H9 (cell line): ENCODE measurements at regions not wholly inside any gene's neighbourhood (a gene's known extent, or its start where the extent isn't known, plus 50 kb on each side); places are given as distances from the start of the nearest gene placed in this dataset.

Source experiments
- DNase-seq: peaks from one replicate; pipeline ENCODE4 v3.0.0-alpha.2; 2017
- H2AFZ ChIP-seq: one replicate; pipeline ENCODE4 v1.6.1; 2013; ENCODE audit warnings: mild to moderate bottlenecking, low read length, control low read depth, moderate library complexity
- H2AK5ac ChIP-seq: 2 replicates; pipeline ENCODE4 v1.6.1; 2013; ENCODE audit warnings: low read length, control low read depth, mixed read lengths; ENCODE audit not compliant: insufficient read length
- H2BK120ac ChIP-seq: one replicate; pipeline ENCODE4 v1.6.1; 2013; ENCODE audit warnings: low read depth, mild to moderate bottlenecking, low read length, control low read depth, inconsistent platforms; ENCODE audit not compliant: poor library complexity, severe bottlenecking
- H2BK12ac ChIP-seq: 2 replicates; pipeline ENCODE4 v1.6.1; 2013; ENCODE audit warnings: low read length, control low read depth, mixed read lengths, low read depth; ENCODE audit not compliant: insufficient read length
- H2BK15ac ChIP-seq: 2 replicates; pipeline ENCODE4 v1.6.1; 2013; ENCODE audit warnings: low read depth, low read length, control low read depth
- H2BK20ac ChIP-seq: one replicate; pipeline ENCODE4 v1.6.1; 2013; ENCODE audit warnings: low read depth, mild to moderate bottlenecking, low read length, control low read depth, inconsistent platforms; ENCODE audit not compliant: poor library complexity, severe bottlenecking
- H2BK5ac ChIP-seq: 2 replicates; pipeline ENCODE4 v1.6.1; 2013; ENCODE audit warnings: low read length, control low read depth, mixed read lengths; ENCODE audit not compliant: insufficient read length
- H3K14ac ChIP-seq: 2 replicates; pipeline ENCODE4 v1.6.1; 2013; ENCODE audit warnings: low read length, control low read depth; ENCODE audit not compliant: insufficient read depth
- H3K18ac ChIP-seq: 2 replicates; pipeline ENCODE4 v1.6.1; 2013; ENCODE audit warnings: low read depth, mild to moderate bottlenecking, mixed read lengths, low read length, control low read depth; ENCODE audit not compliant: insufficient read length
- H3K23ac ChIP-seq: 2 replicates; pipeline ENCODE4 v1.6.1; 2013; ENCODE audit warnings: low read length, control low read depth, mixed read lengths, low read depth; ENCODE audit not compliant: insufficient read length
- H3K23me2 ChIP-seq: 2 replicates; pipeline ENCODE4 v1.6.1; 2013; ENCODE audit warnings: low read depth, mild to moderate bottlenecking, mixed read lengths, low read length, control low read depth; ENCODE audit not compliant: insufficient read length, poor library complexity, severe bottlenecking
- H3K27ac ChIP-seq: 2 replicates; pipeline ENCODE4 v1.5.1; 2013; ENCODE audit warnings: low read length, control low read depth, mixed read lengths, low read depth; ENCODE audit not compliant: insufficient read length
- H3K27me3 ChIP-seq: 2 replicates; pipeline ENCODE4 v1.6.1; 2013; ENCODE audit warnings: low read length, control low read depth, inconsistent platforms; ENCODE audit not compliant: insufficient read depth
- H3K4ac ChIP-seq: 2 replicates; pipeline ENCODE4 v1.6.1; 2013; ENCODE audit warnings: low read depth, mild to moderate bottlenecking, control low read depth, inconsistent platforms, low read length, moderate library complexity
- H3K4me1 ChIP-seq: 2 replicates; pipeline ENCODE4 v1.6.1; 2013; ENCODE audit warnings: low read length, control low read depth, inconsistent platforms; ENCODE audit not compliant: insufficient read depth
- H3K4me2 ChIP-seq: 2 replicates; pipeline ENCODE4 v1.6.1; 2013; ENCODE audit warnings: low read length, control low read depth, mixed read lengths; ENCODE audit not compliant: insufficient read length, insufficient read depth
- H3K56ac ChIP-seq: 2 replicates; pipeline ENCODE4 v1.6.1; 2013; ENCODE audit warnings: low read depth, mild to moderate bottlenecking, mixed read lengths, low read length, control low read depth; ENCODE audit not compliant: insufficient read length
- H3K79me1 ChIP-seq: 2 replicates; pipeline ENCODE4 v1.6.1; 2013; ENCODE audit warnings: low read depth, mild to moderate bottlenecking, moderate library complexity, low read length, control low read depth, inconsistent platforms; ENCODE audit not compliant: insufficient read depth, poor library complexity, severe bottlenecking
- H3K79me2 ChIP-seq: 2 replicates; pipeline ENCODE4 v1.6.1; 2013; ENCODE audit warnings: low read length, control low read depth, inconsistent platforms; ENCODE audit not compliant: insufficient read depth
- H3K9ac ChIP-seq: 2 replicates; pipeline ENCODE4 v1.6.1; 2013; ENCODE audit warnings: low read length, control low read depth, mixed read lengths; ENCODE audit not compliant: insufficient read length; ENCODE audit errors: extremely low read depth
- H3K9me3 ChIP-seq: one replicate; pipeline ENCODE4 v1.6.1; 2013; ENCODE audit warnings: low read depth, low read length, inconsistent platforms; ENCODE audit not compliant: control insufficient read depth
- H3T11ph ChIP-seq: one replicate; pipeline ENCODE4 v1.6.1; 2013; ENCODE audit warnings: mild to moderate bottlenecking, low read length, control low read depth, inconsistent platforms
- H4K20me1 ChIP-seq: one replicate; pipeline ENCODE4 v1.6.1; 2013; ENCODE audit not compliant: control insufficient read depth, insufficient read length, insufficient read depth
- H4K5ac ChIP-seq: 2 replicates; pipeline ENCODE4 v1.6.1; 2013; ENCODE audit warnings: low read depth, mild to moderate bottlenecking, mixed read lengths, low read length, control low read depth; ENCODE audit not compliant: insufficient read length
- H4K8ac ChIP-seq: replicated peaks from 2 replicates; pipeline ENCODE4 v1.6.1; 2013; ENCODE audit warnings: low read length, control low read depth, mixed read lengths, low read depth; ENCODE audit not compliant: insufficient read length
- H4K91ac ChIP-seq: 2 replicates; pipeline ENCODE4 v1.6.1; 2013; ENCODE audit warnings: low read depth, mild to moderate bottlenecking, moderate library complexity, mixed read lengths, low read length, control low read depth; ENCODE audit not compliant: insufficient read length
- H3K27ac Mint-ChIP-seq, 3 experiments: 2 replicates in 2 of 3; 3 replicates in 1 of 3; pipeline ENCODE4 v1.8.0; 2020 to 2021; ENCODE audit warnings: mixed read lengths in 3 of 3, mild to moderate bottlenecking in 1 of 3, moderate library complexity in 1 of 3
- H3K27me3 Mint-ChIP-seq: 2 replicates; pipeline ENCODE4 v1.8.0; 2021; ENCODE audit warnings: low read depth, mild to moderate bottlenecking, moderate library complexity, mixed read lengths
- H3K36me3 Mint-ChIP-seq, 3 experiments: 2 replicates in 2 of 3; 3 replicates in 1 of 3; pipeline ENCODE4 v1.8.0; 2020 to 2021; ENCODE audit warnings: low read depth in 3 of 3, mixed read lengths in 3 of 3; ENCODE audit not compliant: insufficient read depth in 1 of 3
- H3K4me1 Mint-ChIP-seq, 2 experiments: 2 replicates each; pipeline ENCODE4 v1.8.0; 2020; ENCODE audit warnings: mixed read lengths in 2 of 2
- H3K4me3 Mint-ChIP-seq, 2 experiments: 2 replicates in 1 of 2; 3 replicates in 1 of 2; pipeline ENCODE4 v1.8.0; 2020 to 2021; ENCODE audit warnings: mild to moderate bottlenecking in 2 of 2, mixed read lengths in 2 of 2, moderate library complexity in 1 of 2
- H3K9me3 Mint-ChIP-seq, 2 experiments: 2 replicates in 1 of 2; 3 replicates in 1 of 2; pipeline ENCODE4 v1.8.0; 2020; ENCODE audit warnings: mild to moderate bottlenecking in 2 of 2, mixed read lengths in 2 of 2, moderate library complexity in 1 of 2
- WGBS: extraction: QIAGEN DNeasy Blood & Tissue Kit; methylation state at CpG from one replicate; pipeline ENCODE4 v1.1.7; 2013; ENCODE audit warnings: missing lambda C conversion rate, low lambda C conversion rate, mixed read lengths; ENCODE audit not compliant: insufficient read length; ENCODE audit errors: extremely low coverage; 5-methylcytosine and 5-hydroxymethylcytosine counted together
- TF ChIP-seq, protein P1 (sequence below): fragments of 200-600 bp; sonication (generic); conservative IDR thresholded peaks from 3 replicates; pipeline ENCODE4 v1.8.0; 2021; ENCODE audit warnings: antibody characterized with exemption, mild to moderate bottlenecking

DNA sequence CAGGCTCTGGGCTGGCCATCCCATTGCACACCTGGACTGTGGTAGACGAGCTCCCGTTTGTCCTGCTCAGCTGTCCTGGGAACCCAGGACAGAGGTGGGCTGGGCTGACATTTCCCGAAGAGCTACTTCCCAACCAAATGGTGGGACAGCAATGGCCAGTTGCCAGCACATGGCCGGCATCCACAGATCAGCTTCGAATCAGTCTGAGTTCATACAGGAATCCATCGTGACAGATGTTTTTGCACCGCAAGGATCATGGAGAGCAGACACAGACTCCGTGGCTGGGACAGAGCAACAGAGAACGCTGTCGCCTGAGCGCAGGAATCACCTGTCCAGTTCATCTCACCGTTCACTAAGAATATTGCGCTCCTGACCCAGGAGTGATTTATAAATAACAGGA lies 198.5 kb downstream of the TTLL2 start:
- Histone ChIP-seq H2BK12ac (no peak overlapping the region), H2AFZ (no peak overlapping the region), H2BK20ac (no peak overlapping the region), H4K5ac (no peak overlapping the region), H3K56ac (no peak overlapping the region), H3K27ac (no peak overlapping the region), H3K9me3 (no peaks in the 10 kb centered on the region), H3K4me2 (no peak overlapping the region), H3K23me2 (no peaks in the 10 kb centered on the region), H2AK5ac (no peak overlapping the region), H3K27me3 (no peaks in the 10 kb centered on the region), H4K20me1 (no peaks in the 10 kb centered on the region), H3K23ac (no peak overlapping the region), H2BK5ac (no peak overlapping the region), H3K4ac (no peak overlapping the region), H2BK15ac (no peak overlapping the region), H3K14ac (no peak overlapping the region; the same call in 1 of the 2 replicates), H3K9ac (no peak overlapping the region), H4K91ac (no peak overlapping the region), H4K8ac (no peak overlapping the region), H3T11ph (no peak overlapping the region), H3K4me1 (no peaks in the 10 kb centered on the region), H3K18ac (no peak overlapping the region), H3K79me2 (no peaks in the 10 kb centered on the region), H3K79me1 (no peaks in the 10 kb centered on the region), H2BK120ac (no peak overlapping the region)
- Mint-ChIP-seq H3K9me3 (peaks cover 0 to 2% of the 10 kb centered on the region in 2 experiments; a peak in 1 of 5 replicates), H3K36me3 (peaks cover 0 to 5% (median 0%) of the 10 kb centered on the region in 3 experiments; a peak in 2 of 7 replicates), H3K27ac (no peak overlapping the region), H3K4me1 (peaks cover 15 to 17% of the 10 kb centered on the region in 2 experiments), H3K4me3 (no peak overlapping the region), H3K27me3 (peaks cover 53% of the 10 kb centered on the region)
- no peak for DNase-seq
- TF ChIP-seq, protein P1, sequence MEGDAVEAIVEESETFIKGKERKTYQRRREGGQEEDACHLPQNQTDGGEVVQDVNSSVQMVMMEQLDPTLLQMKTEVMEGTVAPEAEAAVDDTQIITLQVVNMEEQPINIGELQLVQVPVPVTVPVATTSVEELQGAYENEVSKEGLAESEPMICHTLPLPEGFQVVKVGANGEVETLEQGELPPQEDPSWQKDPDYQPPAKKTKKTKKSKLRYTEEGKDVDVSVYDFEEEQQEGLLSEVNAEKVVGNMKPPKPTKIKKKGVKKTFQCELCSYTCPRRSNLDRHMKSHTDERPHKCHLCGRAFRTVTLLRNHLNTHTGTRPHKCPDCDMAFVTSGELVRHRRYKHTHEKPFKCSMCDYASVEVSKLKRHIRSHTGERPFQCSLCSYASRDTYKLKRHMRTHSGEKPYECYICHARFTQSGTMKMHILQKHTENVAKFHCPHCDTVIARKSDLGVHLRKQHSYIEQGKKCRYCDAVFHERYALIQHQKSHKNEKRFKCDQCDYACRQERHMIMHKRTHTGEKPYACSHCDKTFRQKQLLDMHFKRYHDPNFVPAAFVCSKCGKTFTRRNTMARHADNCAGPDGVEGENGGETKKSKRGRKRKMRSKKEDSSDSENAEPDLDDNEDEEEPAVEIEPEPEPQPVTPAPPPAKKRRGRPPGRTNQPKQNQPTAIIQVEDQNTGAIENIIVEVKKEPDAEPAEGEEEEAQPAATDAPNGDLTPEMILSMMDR = no peak
- WGBS = no CpG with 5 or more reads among the region's 13 CpGs
